ENCODE measurements at regions not wholly inside any gene's neighbourhood (a gene's known extent, or its start where the extent isn't known, plus 50 kb on each side); places are given as distances from the start of the nearest gene placed in this dataset.

GRCh38 chr7:110326966-110327365 is 764.0 kb upstream of the LRRN3 start:
- Histone ChIP-seq H3K79me2 (ENCODE audit: control insufficient read depth, insufficient read depth, low read length) (no peaks in the 10 kb centered on the region), H3K4me2 (ENCODE audit: control insufficient read depth, insufficient read depth) (no peak overlapping the region), H3K27me3 (replicated peaks in 1 of 2; ENCODE audit: control insufficient read depth in 2 of 2, insufficient read depth in 2 of 2, low read length in 1 of 2) (no peaks in the 10 kb centered on the region), H3K4me3 (no peak overlapping the region), H2AFZ (ENCODE audit: control insufficient read depth, low read depth, low read length) (no peak overlapping the region), H3K4me1 (ENCODE audit: control insufficient read depth, insufficient read depth, low read length) (no peaks in the 10 kb centered on the region), H3K9ac (ENCODE audit: control insufficient read depth, insufficient read depth, low read length) (no peak overlapping the region), H3K27ac (ENCODE audit: control insufficient read depth, insufficient read depth) (no peak overlapping the region), H4K20me1 (ENCODE audit: control insufficient read depth, insufficient read depth) (no peaks in the 10 kb centered on the region), H3K36me3 (ENCODE audit: control insufficient read depth in 2 of 2, insufficient read depth in 2 of 2, low read length in 1 of 2) (no peaks in the 10 kb centered on the region), H3K9me3 (replicated peaks; ENCODE audit: control insufficient read depth, insufficient read depth, low read length) (no peaks in the 10 kb centered on the region)
- POLR2A ChIA-PET: interaction anchor here (0.7 kb wide), 1 partner anchor 211 kb away, joined by 3 read pairs; no protein-coding TSS in a partner anchor
- FAIRE-seq (no peak), DNase-seq (ENCODE audit: low read depth, low spot score) (no peak), ATAC-seq (no peak)
- CTCF ChIA-PET: no interaction called here
- WGBS (ENCODE audit: insufficient coverage, insufficient replicate concordance, low lambda C conversion rate, missing lambda C conversion rate): 46% methylated on average over 4 of the region's 4 CpGs
- intact Hi-C loops (cut with micrococcal nuclease; ENCODE audit: unreplicated experiment) (no loop called here), in situ Hi-C loops (cut with MboI) (no loop called here)
- SMC1A ChIA-PET (ENCODE audit: uncharacterized antibody, unreplicated experiment): no interaction called here
- no TSS peak for BruUV-seq (replicated peaks)
- RAD21 ChIA-PET (ENCODE audit: unreplicated experiment): no interaction called here
- no peak for TF ChIP-seq SKIL (IDR thresholded peaks at IDR 0.05; ENCODE audit: low read depth, poor library complexity, severe bottlenecking)
- no peak for TF ChIP-seq PAX5 (IDR thresholded peaks at IDR 0.05; ENCODE audit: borderline replicate concordance, low read depth, low read length)
- no peak for TF ChIP-seq CEBPB (IDR thresholded peaks at IDR 0.05; ENCODE audit: borderline replicate concordance in 1 of 2, low read depth in 2 of 2, low read length in 2 of 2)
- TF ChIP-seq RAD21 (IDR thresholded peaks at IDR 0.05; ENCODE audit: insufficient read depth, low read depth, low read length): no peak
- no peak for TF ChIP-seq JUND (IDR thresholded peaks at IDR 0.05; ENCODE audit: low read depth, low read length)
- TF ChIP-seq CHD1 (IDR thresholded peaks at IDR 0.05; ENCODE audit: low read depth, low read length): no peak
